H1 (cell line): ENCODE measurements at regions not wholly inside any gene's neighbourhood (a gene's known extent, or its start where the extent isn't known, plus 50 kb on each side); places are given as distances from the start of the nearest gene placed in this dataset.
A peak's percentile ranks its signal among the peaks of the same experiment; 100 is the strongest.

ENCODE experiments used
- CTCF ChIA-PET: fragments of 300-600 bp; sonication (Branson Sonifier 250); formaldehyde crosslinking; loops from one replicate; lab custom pipeline; 2021; ENCODE audit not compliant: partially characterized antibody; lab: Charles Lee
- POLR2A ChIA-PET: fragments of 300-600 bp; sonication (Branson Sonifier 250); formaldehyde crosslinking; loops from one replicate; lab custom pipeline; 2021; ENCODE audit warnings: inconsistent platforms; ENCODE audit not compliant: partially characterized antibody; lab: Charles Lee
- DNase-seq, 2 experiments: peaks; one replicate each; pipeline versions ENCODE4 v3.0.0 to v3.0.0-alpha.2; 2010 to 2022; ENCODE audit warnings: low spot score in 2 of 2, low read depth in 1 of 2, mixed read lengths in 1 of 2
- FAIRE-seq: peaks from 2 replicates; lab custom pipeline; 2011; peaks lifted over from hg19 to GRCh38; lab: Jason Lieb, UNC
- H2AFZ ChIP-seq: 2 replicates; pipeline ENCODE4 v1.8.1; 2012; ENCODE audit warnings: low read length, inconsistent platforms
- H2AK5ac ChIP-seq: 2 replicates; pipeline ENCODE4 v1.6.1; 2013; ENCODE audit warnings: low read depth, low read length
- H2BK120ac ChIP-seq: replicated peaks from 2 replicates; pipeline ENCODE3; 2013; ENCODE audit warnings: low read depth, low read length, inconsistent platforms
- H2BK12ac ChIP-seq: 2 replicates; pipeline ENCODE4 v1.6.1; 2013; ENCODE audit warnings: low read depth, low read length
- H2BK15ac ChIP-seq: 2 replicates; pipeline ENCODE4 v1.6.1; 2013; ENCODE audit warnings: low read length
- H2BK20ac ChIP-seq: 2 replicates; pipeline ENCODE4 v1.6.1; 2013; ENCODE audit warnings: low read length
- H2BK5ac ChIP-seq: 2 replicates; pipeline ENCODE4 v1.6.1; 2013; ENCODE audit warnings: low read depth, low read length
- H3K14ac ChIP-seq: 2 replicates; pipeline ENCODE4 v1.6.1; 2013; ENCODE audit warnings: inconsistent platforms; ENCODE audit not compliant: insufficient read length
- H3K18ac ChIP-seq: 2 replicates; pipeline ENCODE4 v1.6.1; 2013; ENCODE audit warnings: low read length; ENCODE audit errors: extremely low read depth
- H3K23ac ChIP-seq: 2 replicates; pipeline ENCODE4 v1.6.1; 2013; ENCODE audit warnings: inconsistent platforms; ENCODE audit not compliant: insufficient read length
- H3K23me2 ChIP-seq: 2 replicates; pipeline ENCODE4 v1.6.1; 2013; ENCODE audit warnings: low read depth, low read length
- H3K27ac ChIP-seq: 2 replicates; pipeline ENCODE4 v1.6.1; 2011; ENCODE audit warnings: low read depth, low read length, inconsistent platforms
- H3K27me3 ChIP-seq, 4 experiments: replicated peaks in 1 of 4; 1 replicate in 1 of 4; 2 replicates in 3 of 4; pipeline versions ENCODE4 v1.6.1 to v1.8.1; 2011 to 2013; ENCODE audit warnings: low read length in 3 of 4, mild to moderate bottlenecking in 3 of 4, inconsistent platforms in 2 of 4, mixed read lengths in 2 of 4, moderate library complexity in 1 of 4; ENCODE audit not compliant: control insufficient read depth in 3 of 4, insufficient read depth in 3 of 4; ENCODE audit errors: extremely low read depth in 1 of 4
- H3K36me3 ChIP-seq, 4 experiments: 2 replicates each; pipeline versions ENCODE4 v1.6.1 to v1.8.1; 2011 to 2013; ENCODE audit warnings: mild to moderate bottlenecking in 4 of 4, low read length in 3 of 4, moderate library complexity in 2 of 4, control low read depth in 1 of 4, inconsistent platforms in 1 of 4; ENCODE audit not compliant: insufficient read depth in 4 of 4, control insufficient read depth in 2 of 4
- H3K4ac ChIP-seq: replicated peaks from 2 replicates; pipeline ENCODE3; 2013; ENCODE audit warnings: low read length, low read depth, mixed read lengths, inconsistent platforms; ENCODE audit not compliant: insufficient read length
- H3K4me1 ChIP-seq, 4 experiments: replicated peaks in 1 of 4; 1 replicate in 1 of 4; 2 replicates in 3 of 4; pipeline versions ENCODE4 v1.6.1 to v1.8.1; 2011 to 2013; ENCODE audit warnings: low read length in 3 of 4, inconsistent platforms in 2 of 4, mixed read lengths in 1 of 4; ENCODE audit not compliant: insufficient read depth in 4 of 4, control insufficient read depth in 3 of 4
- H3K4me2 ChIP-seq, 2 experiments: 2 replicates each; pipeline versions ENCODE4 v1.6.1 to v1.8.1; 2011 to 2013; ENCODE audit warnings: low read depth in 2 of 2, low read length in 2 of 2, control low read depth in 1 of 2, inconsistent platforms in 1 of 2, mild to moderate bottlenecking in 1 of 2; ENCODE audit not compliant: insufficient read depth in 1 of 2
- H3K4me3 ChIP-seq, 4 experiments: fragments of 200-600, 300-600 bp in 1 of 4; sonication (generic), shearing (Covaris generic), sonication (Bioruptor Twin) in 1 of 4; 2 replicates each; pipeline versions ENCODE4 v1.5.1 to v1.8.1; 2011 to 2016; ENCODE audit warnings: low read length in 4 of 4, low read depth in 3 of 4, control low read depth in 2 of 4, inconsistent platforms in 2 of 4, mild to moderate bottlenecking in 2 of 4, mixed read lengths in 1 of 4, moderate library complexity in 1 of 4; ENCODE audit not compliant: insufficient read depth in 2 of 4; ENCODE audit errors: extremely low read depth in 1 of 4
- H3K56ac ChIP-seq: replicated peaks from 2 replicates; pipeline ENCODE3; 2013; ENCODE audit warnings: low read depth, mild to moderate bottlenecking, mixed read lengths, low read length, inconsistent platforms; ENCODE audit not compliant: insufficient read length
- H3K79me1 ChIP-seq: 2 replicates; pipeline ENCODE4 v1.6.1; 2013; ENCODE audit warnings: low read depth, low read length, control low read depth
- H3K79me2 ChIP-seq, 2 experiments: 2 replicates each; pipeline versions ENCODE4 v1.6.1 to v1.8.1; 2012 to 2013; ENCODE audit warnings: low read length in 2 of 2, mild to moderate bottlenecking in 2 of 2, inconsistent platforms in 1 of 2; ENCODE audit not compliant: insufficient read depth in 2 of 2, control insufficient read depth in 1 of 2
- H3K9ac ChIP-seq, 4 experiments: replicated peaks in 1 of 4; 1 replicate in 1 of 4; 2 replicates in 3 of 4; pipeline versions ENCODE4 v1.6.1 to v1.8.1; 2011 to 2013; ENCODE audit warnings: low read depth in 3 of 4, low read length in 3 of 4, control low read depth in 2 of 4, mild to moderate bottlenecking in 2 of 4, moderate library complexity in 2 of 4, inconsistent platforms in 1 of 4; ENCODE audit errors: extremely low read depth in 1 of 4
- H3K9me3 ChIP-seq, 2 experiments: 2 replicates each; pipeline versions ENCODE4 v1.6.1 to v1.8.1; 2012 to 2013; ENCODE audit warnings: mild to moderate bottlenecking in 2 of 2, moderate library complexity in 2 of 2, control low read depth in 1 of 2, inconsistent platforms in 1 of 2, low read depth in 1 of 2, low read length in 1 of 2, mixed read lengths in 1 of 2; ENCODE audit not compliant: insufficient read depth in 2 of 2
- H4K20me1 ChIP-seq, 2 experiments: replicated peaks in 1 of 2; 2 replicates each; pipeline versions ENCODE3 to v1.8.1; 2011 to 2013; ENCODE audit warnings: inconsistent platforms in 2 of 2, low read length in 2 of 2, mild to moderate bottlenecking in 1 of 2; ENCODE audit not compliant: insufficient read depth in 2 of 2, control insufficient read depth in 1 of 2
- H4K5ac ChIP-seq: 2 replicates; pipeline ENCODE4 v1.6.1; 2013; ENCODE audit warnings: low read length, low read depth, mixed read lengths, inconsistent platforms; ENCODE audit not compliant: insufficient read length
- H4K8ac ChIP-seq: 2 replicates; pipeline ENCODE4 v1.8.0; 2013; ENCODE audit warnings: mild to moderate bottlenecking, moderate library complexity, low read length, inconsistent platforms; ENCODE audit not compliant: insufficient read depth; ENCODE audit errors: extremely low read depth
- H4K91ac ChIP-seq: replicated peaks from 2 replicates; pipeline ENCODE3; 2013; ENCODE audit warnings: low read length, mixed read lengths, inconsistent platforms; ENCODE audit not compliant: insufficient read length
- CBX5 ChIP-seq: fragments of 300-800, 300-1000 bp; sonication (generic); IDR thresholded peaks from 2 replicates; pipeline ENCODE4 v1.7.1; 2016; ENCODE audit warnings: antibody characterized with exemption, low read length, low read depth
- CEBPB ChIP-seq: IDR thresholded peaks from 2 replicates; pipeline ENCODE4 v1.6.1; 2012; ENCODE audit warnings: low read depth, low read length
- CHD1 ChIP-seq: IDR thresholded peaks from 2 replicates; pipeline ENCODE4 v1.6.1; 2012; ENCODE audit warnings: low read depth, low read length, improper control_type of control experiment
- EGR1 ChIP-seq: IDR thresholded peaks from 2 replicates; pipeline ENCODE4 v1.6.1; 2011; ENCODE audit warnings: low read depth, low read length, borderline replicate concordance
- EP300 ChIP-seq, 2 experiments: IDR thresholded peaks; 1 replicate in 1 of 2; 2 replicates in 1 of 2; pipeline ENCODE4 v1.6.1; 2011 to 2012; ENCODE audit warnings: low read depth in 2 of 2, low read length in 2 of 2, mild to moderate bottlenecking in 2 of 2, borderline replicate concordance in 1 of 2, inconsistent platforms in 1 of 2, moderate library complexity in 1 of 2
- EZH2 ChIP-seq: fragments of 200-600 bp; sonication (generic); IDR thresholded peaks from 2 replicates; pipeline ENCODE4 v1.7.1; 2012; ENCODE audit warnings: low read depth, mild to moderate bottlenecking, moderate library complexity, low read length, inconsistent platforms; ENCODE audit not compliant: severe bottlenecking
- JUN ChIP-seq: IDR thresholded peaks from 2 replicates; pipeline ENCODE4 v1.6.1; 2011; ENCODE audit warnings: low read depth, mild to moderate bottlenecking, improper control_type of control experiment, low read length
- MAFK ChIP-seq: IDR thresholded peaks from 2 replicates; pipeline ENCODE4 v1.6.1; 2012; ENCODE audit warnings: low read depth, mild to moderate bottlenecking, improper control_type of control experiment, low read length
- POLR2AphosphoS5 ChIP-seq: IDR thresholded peaks from 2 replicates; pipeline ENCODE4 v1.6.1; 2011; ENCODE audit warnings: low read depth, low read length
- RFX5 ChIP-seq: IDR thresholded peaks from 2 replicates; pipeline ENCODE4 v1.6.1; 2011; ENCODE audit warnings: low read depth, low read length, improper control_type of control experiment, borderline replicate concordance
- RNF2 ChIP-seq: fragments of 200-900, 300-1000 bp; sonication (generic); IDR thresholded peaks from 2 replicates; pipeline ENCODE4 v1.7.1; 2016; ENCODE audit warnings: borderline replicate concordance, low read depth, mild to moderate bottlenecking, antibody characterized with exemption, low read length; ENCODE audit not compliant: poor library complexity, severe bottlenecking; ENCODE audit errors: missing control alignments
- SP2 ChIP-seq: IDR thresholded peaks from 2 replicates; pipeline ENCODE4 v1.6.1; 2012; ENCODE audit warnings: mild to moderate bottlenecking, low read length, inconsistent platforms
- SRF ChIP-seq: IDR thresholded peaks from 2 replicates; pipeline ENCODE4 v1.6.1; 2011; ENCODE audit warnings: mild to moderate bottlenecking, low read depth, low read length, moderate library complexity
- TBP ChIP-seq: IDR thresholded peaks from 2 replicates; pipeline ENCODE4 v1.6.1; 2011; ENCODE audit warnings: low read depth, low read length, improper control_type of control experiment
- ZNF274 ChIP-seq: IDR thresholded peaks from 2 replicates; pipeline ENCODE4 v1.7.0; 2012; ENCODE audit warnings: low read length, borderline replicate concordance; ENCODE audit errors: extremely low read depth
- WGBS, 2 experiments: shearing (Covaris generic) in 1 of 2; methylation state at CpG; one replicate each; pipeline versions ENCODE4 v1.1.6 to v1.1.7; 2013 to 2015; ENCODE audit warnings: low lambda C conversion rate in 2 of 2, mixed read lengths in 2 of 2, inconsistent platforms in 1 of 2, low coverage in 1 of 2, missing lambda C conversion rate in 1 of 2; ENCODE audit not compliant: insufficient replicate concordance in 2 of 2, insufficient coverage in 1 of 2, insufficient read length in 1 of 2; ENCODE audit errors: extremely low coverage in 1 of 2, missing lambda C conversion rate in 1 of 2; 5-methylcytosine and 5-hydroxymethylcytosine counted together

GRCh38 chr15:83352119-83352518, 67.7 kb upstream of the BNC1 start:
- Histone ChIP-seq H3K27me3 (no peaks in the 10 kb centered on the region), H2AK5ac (no peak overlapping the region), H3K27ac (no peak overlapping the region), H3K9ac (no peak overlapping the region), H4K5ac (no peak overlapping the region), H2BK15ac (no peak overlapping the region), H3K4me3 (no peak overlapping the region), H3K56ac (no peak overlapping the region), H3K23me2 (no peaks in the 10 kb centered on the region), H3K79me2 (no peaks in the 10 kb centered on the region), H2BK5ac (no peak overlapping the region), H3K79me1 (no peaks in the 10 kb centered on the region), H2BK12ac (no peak overlapping the region), H3K14ac (no peak overlapping the region), H3K4me2 (no peak overlapping the region), H4K20me1 (no peaks in the 10 kb centered on the region), H3K36me3 (no peaks in the 10 kb centered on the region), H2AFZ (peak overlapping the region; percentile 34; the same call in 1 of the 2 replicates), H4K91ac (no peak overlapping the region), H3K4me1 (no peaks in the 10 kb centered on the region), H2BK120ac (no peak overlapping the region), H3K23ac (no peak overlapping the region), H3K4ac (no peak overlapping the region), H4K8ac (no peak overlapping the region), H3K9me3 (no peaks in the 10 kb centered on the region), H3K18ac (no peak overlapping the region), H2BK20ac (no peak overlapping the region)
- ChIA-PET CTCF (interaction anchor here (0.6 to 1.4 kb wide), 4 partner anchors 8 to 104 kb away, joined by 3 to 6 read pairs (median 4); no protein-coding TSS in a partner anchor), POLR2A (no interaction called here)
- FAIRE-seq: no peak
- 84% methylated on average over 1 of the region's 1 CpG; no CpG with 5 or more reads in 1 of the 2 experiments for WGBS, 2 experiments
- DNase-seq: no peak
- no peak for TF ChIP-seq TBP
- TF ChIP-seq JUN: no peak
- TF ChIP-seq CHD1: no peak
- no peak for TF ChIP-seq RFX5
- TF ChIP-seq CEBPB: no peak
- no peak for TF ChIP-seq SRF
- TF ChIP-seq EP300 (IDR thresholded peaks at IDR 0.05; ENCODE audit: borderline replicate concordance in 1 of 2, low read depth in 2 of 2, low read length in 2 of 2): no peak
- no peak for TF ChIP-seq CBX5
- TF ChIP-seq RNF2: no peak
- no peak for TF ChIP-seq EZH2
- TF ChIP-seq EGR1: no peak
- no peak for TF ChIP-seq SP2
- TF ChIP-seq POLR2AphosphoS5: no peak
- TF ChIP-seq MAFK: no peak
- no peak for TF ChIP-seq ZNF274
